GM21423 (cell line): ENCODE measurements at regions not wholly inside any gene's neighbourhood (a gene's known extent, or its start where the extent isn't known, plus 50 kb on each side); places are given as distances from the start of the nearest gene placed in this dataset.

Experiments
- ATAC-seq: cut with Tn5 transposase; IDR thresholded peaks from one replicate; pipeline ENCODE4 v1.9.1; 2021; ENCODE audit warnings: mild to moderate bottlenecking, moderate library complexity; ENCODE audit not compliant: unreplicated experiment

- no peak for ATAC-seq
Measured at GRCh38 chr2:207256476-207257207, 90.9 kb upstream of the KLF7 start.

DNA sequence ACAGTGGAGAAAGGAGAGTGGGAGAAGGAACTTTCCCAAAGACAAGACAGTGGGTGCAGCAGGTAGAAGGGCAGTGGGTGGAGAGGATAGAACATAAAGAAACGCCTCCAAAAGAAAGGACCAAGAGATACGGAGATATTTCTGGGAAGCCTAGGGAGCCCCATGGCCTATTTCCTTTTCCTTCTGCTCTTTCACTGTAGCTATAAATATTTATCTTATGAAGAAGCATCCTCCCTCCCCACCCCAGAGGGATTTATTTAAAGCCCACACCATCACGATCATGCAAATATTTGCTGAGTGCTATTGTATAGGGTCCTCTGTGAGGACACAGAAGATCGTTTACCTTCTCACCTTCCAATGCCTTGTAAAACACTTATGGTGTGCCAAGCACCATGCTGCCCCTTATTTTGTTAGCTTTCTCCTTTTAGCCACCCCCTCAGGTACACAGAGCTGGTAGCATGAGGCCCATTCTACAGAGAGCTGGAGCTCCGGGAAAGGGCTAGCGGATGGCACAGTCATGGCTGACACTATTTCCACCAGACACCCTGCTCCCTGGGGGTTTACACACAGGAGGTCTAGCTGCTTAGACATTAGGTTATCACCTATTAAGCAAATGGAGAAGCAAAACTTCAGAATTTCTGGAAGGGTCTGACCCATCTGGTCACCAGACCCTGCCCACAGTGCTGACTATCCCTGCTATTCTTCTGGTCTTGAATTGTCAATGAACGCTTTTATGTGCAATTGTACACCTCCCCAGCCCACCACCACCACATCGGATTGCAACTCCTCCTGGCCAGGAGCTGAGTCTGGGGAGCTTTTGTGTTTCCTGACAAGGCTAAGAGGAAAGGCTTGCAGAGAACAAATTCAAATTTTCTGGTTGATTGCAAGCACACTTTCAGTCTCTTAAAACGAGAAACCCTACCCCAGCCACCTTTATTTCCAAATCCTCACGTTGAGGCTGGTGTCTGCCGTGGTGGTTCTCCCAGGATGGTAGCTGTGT, 91.8 kb upstream of the KLF7 start:
- ATAC-seq, result no peak

- no peak for ATAC-seq
Measured at GRCh38 chr2:207258263-207258991, 92.7 kb upstream of the KLF7 start.

- no peak for ATAC-seq
Measured at GRCh38 chr2:207260021-207260420, 94.3 kb upstream of the KLF7 start.

- no peak for ATAC-seq
Measured at GRCh38 chr2:207260947-207261346, 95.2 kb upstream of the KLF7 start.

DNA sequence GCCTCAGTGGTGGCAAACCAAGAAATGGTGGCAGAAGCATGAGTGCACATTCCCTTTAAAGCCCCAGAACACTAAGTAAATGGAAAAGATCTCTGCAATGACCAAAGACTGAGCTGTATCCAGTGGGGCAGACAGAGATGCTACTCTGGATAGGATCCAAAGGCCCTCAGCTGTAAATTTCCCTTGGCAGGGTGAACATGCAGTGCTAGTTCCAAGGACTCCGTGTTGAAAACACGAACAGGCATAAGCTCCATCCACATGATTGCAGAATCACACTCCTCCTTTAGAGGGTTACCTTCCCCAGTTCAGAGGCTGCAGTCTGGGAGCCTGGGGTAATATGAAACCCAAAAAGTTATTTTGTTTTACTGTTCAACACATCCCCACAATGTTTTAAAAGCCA, 98.6 kb upstream of the KLF7 start:
- ATAC-seq, result no peak

- ATAC-seq, result no peak
Measured at GRCh38 chr2:207265332-207265731, 99.6 kb upstream of the KLF7 start.

- no peak for ATAC-seq
Measured at GRCh38 chr2:207265869-207266268, 100.1 kb upstream of the KLF7 start.

GRCh38 chr2:207266648-207267047, 100.9 kb upstream of the KLF7 start:
- ATAC-seq, result no peak

DNA sequence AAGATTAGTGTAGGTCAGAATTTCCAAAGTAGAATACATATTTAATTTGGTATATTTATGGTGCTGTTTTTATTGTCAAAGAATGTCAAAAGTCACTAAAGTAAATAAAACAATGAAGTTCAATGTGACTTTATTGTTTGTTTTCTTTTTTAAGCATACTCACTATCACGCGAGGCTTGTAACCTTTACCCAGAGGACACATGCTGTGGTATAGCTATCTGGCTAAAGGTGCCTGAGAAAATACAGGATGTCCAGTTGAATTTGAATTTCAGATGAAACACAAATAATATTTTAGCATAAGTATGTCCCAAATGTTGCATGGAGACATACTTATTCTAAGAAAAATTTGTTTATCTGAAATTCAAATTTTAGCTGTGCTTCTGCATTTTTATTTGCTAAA, 103.3 kb upstream of the KLF7 start:
- no peak for ATAC-seq

GRCh38 chr2:207274530-207275189, 108.9 kb upstream of the KLF7 start:
- no peak for ATAC-seq

DNA sequence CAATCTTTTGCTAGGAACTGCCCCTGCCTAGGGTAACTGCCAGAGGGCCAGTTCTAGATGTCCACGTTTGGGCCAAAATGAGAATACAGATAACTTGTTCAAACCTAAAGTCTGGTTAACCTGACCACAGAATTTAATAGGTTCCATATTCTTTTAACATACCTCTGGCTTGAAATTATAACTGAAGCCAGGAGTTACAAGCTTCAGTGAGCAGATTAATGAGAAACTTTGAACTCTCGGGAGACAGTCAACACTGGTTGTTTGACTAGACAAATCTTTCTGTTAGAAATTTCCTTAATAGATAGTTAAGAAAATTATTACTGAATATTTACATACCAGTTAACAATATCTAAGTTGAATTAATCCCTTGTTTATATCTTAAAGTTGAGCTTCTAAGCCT, 110.0 kb upstream of the KLF7 start:
- peak; percentile 46 for ATAC-seq

GRCh38 chr2:207276248-207276647, 110.5 kb upstream of the KLF7 start:
- ATAC-seq, result no peak

DNA sequence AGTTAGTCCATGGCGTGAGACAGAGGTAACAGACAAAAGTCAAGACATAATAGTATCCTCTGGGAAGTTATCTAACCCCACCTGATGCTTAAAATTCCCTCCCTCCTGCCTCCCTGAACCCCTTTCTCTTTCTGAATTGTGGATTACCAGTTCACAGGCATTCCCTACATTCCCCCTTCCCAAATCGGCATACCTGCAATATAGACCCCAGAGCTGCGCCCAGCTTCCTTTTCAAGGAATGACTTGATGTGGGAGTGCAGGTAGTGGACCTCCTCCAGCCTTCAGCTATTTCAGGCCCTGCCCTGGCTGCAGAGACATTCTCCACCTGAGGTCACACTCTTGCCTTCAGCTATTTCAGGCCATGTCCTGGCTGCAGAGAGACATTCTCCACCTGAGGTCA, 111.1 kb upstream of the KLF7 start:
- ATAC-seq, result no peak

GRCh38 chr2:207279520-207279919, 113.8 kb upstream of the KLF7 start:
- ATAC-seq, result no peak

DNA sequence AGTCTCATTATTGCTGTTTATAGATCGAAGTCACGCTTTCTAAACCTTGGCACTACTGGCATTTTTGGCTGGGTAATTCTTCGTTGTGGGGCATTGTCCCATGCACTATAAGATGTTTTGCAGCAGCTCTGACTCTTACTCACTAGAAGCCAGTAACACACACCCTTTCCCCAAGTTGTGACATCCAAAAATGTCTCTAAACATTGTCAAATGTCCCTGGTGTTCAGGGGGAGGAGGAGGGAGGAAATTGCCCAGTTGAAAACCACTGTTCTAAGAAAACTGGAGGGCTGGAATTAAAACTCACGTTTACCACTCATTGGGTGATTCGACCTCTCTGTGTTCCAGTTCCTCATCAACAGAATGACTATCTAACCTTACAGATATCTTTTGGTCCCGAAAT, 115.7 kb upstream of the KLF7 start:
- ATAC-seq, result no peak

- no peak for ATAC-seq
Measured at GRCh38 chr2:207282916-207283315, 117.2 kb upstream of the KLF7 start.

DNA sequence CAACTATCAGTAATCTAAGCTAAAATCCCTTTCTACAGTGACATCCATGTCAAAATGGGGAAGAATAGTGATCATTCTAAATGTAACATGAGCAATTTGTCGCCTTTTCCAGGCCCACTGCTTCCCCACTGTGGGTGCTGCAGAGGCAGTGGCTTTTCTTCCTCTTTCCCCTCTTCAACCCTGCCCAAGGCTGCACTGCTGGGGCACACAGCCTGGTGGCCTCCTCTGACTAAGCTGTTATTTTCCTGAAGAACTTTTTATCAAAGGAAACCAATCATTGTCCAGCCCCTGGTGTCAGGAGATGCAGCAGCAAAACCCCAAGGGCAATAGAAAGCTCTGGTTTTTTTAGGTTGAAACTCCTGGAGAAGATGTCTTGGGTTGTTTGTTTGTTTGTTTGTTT, 117.6 kb upstream of the KLF7 start:
- ATAC-seq, result no peak

- no peak for ATAC-seq
Measured at GRCh38 chr2:207284556-207285472, 119.1 kb upstream of the KLF7 start.

DNA sequence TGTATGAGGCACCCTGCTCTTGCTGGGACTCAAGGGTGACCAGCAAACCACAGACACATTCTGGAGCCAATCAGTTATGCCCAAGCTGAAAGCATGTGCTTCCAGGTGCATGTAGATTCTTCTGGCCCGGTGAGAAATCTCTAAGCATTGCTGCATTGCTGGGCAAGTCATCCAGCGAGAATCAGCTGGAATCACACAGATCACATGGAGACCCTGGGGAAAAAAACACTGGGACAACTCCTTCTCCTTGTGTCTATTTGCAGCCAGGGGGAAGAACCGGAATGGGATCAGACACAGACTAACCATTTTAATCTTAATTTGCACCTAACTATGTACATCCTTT, 119.7 kb upstream of the KLF7 start:
- peak; percentile 38 for ATAC-seq
